Bronchial epithelial cell (primary cell): ENCODE measurements at regions not wholly inside any gene's neighbourhood (a gene's known extent, or its start where the extent isn't known, plus 50 kb on each side); places are given as distances from the start of the nearest gene placed in this dataset.
"Not testable (repeated sequence)": the region's sequence is repeated elsewhere in the genome, so short reads cannot be mapped to it uniquely, and the experiment has no call there.

Source experiments
- DNase-seq: peaks from one replicate; pipeline ENCODE4 v3.0.0-alpha.2; 2010; ENCODE audit warnings: low read depth
- FAIRE-seq: peaks from 2 replicates; lab custom pipeline; 2011; peaks lifted over from hg19 to GRCh38; lab: Jason Lieb, UNC
- H3K27me3 ChIP-seq: 2 replicates; pipeline ENCODE4 v1.5.1; 2011; ENCODE audit warnings: low read length; ENCODE audit not compliant: control insufficient read depth, insufficient read depth
- H3K36me3 ChIP-seq: 2 replicates; pipeline ENCODE4 v1.5.1; 2011; ENCODE audit warnings: low read length; ENCODE audit not compliant: control insufficient read depth, insufficient read depth
- H3K4me3 ChIP-seq: 2 replicates; pipeline ENCODE4 v1.5.1; 2011; ENCODE audit warnings: mild to moderate bottlenecking, low read depth, low read length, control low read depth
- TF ChIP-seq, protein P1 (sequence below): IDR thresholded peaks from 2 replicates; pipeline ENCODE4 v1.5.1; 2011; ENCODE audit warnings: mild to moderate bottlenecking, moderate library complexity, low read length, control low read depth, inconsistent platforms; ENCODE audit not compliant: insufficient read depth, severe bottlenecking

DNA sequence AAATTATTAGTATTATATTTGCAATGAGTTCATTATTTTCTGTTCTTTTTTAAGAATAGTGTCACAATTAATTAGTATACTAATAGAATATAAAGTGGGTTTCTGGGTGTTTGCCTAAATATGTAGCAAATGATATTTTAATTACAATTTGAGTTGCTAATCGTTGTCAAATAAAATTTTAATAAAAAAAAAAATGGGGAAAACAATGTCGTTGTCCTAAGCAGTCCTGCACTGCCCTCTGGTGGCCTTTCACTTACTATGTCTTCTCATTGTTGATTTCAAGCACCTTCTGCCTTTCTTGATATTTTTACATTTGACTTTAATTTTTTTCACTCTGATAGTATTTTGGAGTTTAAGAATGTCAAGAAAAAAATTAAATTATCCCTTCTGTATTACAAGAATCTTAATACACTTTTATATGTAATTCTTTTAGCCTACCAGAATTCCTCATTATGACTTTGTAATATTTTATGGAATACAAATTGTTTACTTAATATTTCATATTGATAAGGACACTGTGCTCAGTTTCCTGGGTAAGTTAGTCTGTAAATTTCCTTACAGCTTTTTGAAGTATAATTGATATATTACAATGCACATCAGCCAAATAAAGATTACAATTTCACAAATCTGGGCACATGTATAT is 104.5 kb upstream of the FMN2 start:
- Histone ChIP-seq H3K36me3 (no peaks in the 10 kb centered on the region), H3K4me3 (no peak overlapping the region), H3K27me3 (no peaks in the 10 kb centered on the region)
- TF ChIP-seq, protein P1, sequence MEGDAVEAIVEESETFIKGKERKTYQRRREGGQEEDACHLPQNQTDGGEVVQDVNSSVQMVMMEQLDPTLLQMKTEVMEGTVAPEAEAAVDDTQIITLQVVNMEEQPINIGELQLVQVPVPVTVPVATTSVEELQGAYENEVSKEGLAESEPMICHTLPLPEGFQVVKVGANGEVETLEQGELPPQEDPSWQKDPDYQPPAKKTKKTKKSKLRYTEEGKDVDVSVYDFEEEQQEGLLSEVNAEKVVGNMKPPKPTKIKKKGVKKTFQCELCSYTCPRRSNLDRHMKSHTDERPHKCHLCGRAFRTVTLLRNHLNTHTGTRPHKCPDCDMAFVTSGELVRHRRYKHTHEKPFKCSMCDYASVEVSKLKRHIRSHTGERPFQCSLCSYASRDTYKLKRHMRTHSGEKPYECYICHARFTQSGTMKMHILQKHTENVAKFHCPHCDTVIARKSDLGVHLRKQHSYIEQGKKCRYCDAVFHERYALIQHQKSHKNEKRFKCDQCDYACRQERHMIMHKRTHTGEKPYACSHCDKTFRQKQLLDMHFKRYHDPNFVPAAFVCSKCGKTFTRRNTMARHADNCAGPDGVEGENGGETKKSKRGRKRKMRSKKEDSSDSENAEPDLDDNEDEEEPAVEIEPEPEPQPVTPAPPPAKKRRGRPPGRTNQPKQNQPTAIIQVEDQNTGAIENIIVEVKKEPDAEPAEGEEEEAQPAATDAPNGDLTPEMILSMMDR = peak; percentile 48
- peak; percentile 26 for DNase-seq
- FAIRE-seq = no peak

DNA sequence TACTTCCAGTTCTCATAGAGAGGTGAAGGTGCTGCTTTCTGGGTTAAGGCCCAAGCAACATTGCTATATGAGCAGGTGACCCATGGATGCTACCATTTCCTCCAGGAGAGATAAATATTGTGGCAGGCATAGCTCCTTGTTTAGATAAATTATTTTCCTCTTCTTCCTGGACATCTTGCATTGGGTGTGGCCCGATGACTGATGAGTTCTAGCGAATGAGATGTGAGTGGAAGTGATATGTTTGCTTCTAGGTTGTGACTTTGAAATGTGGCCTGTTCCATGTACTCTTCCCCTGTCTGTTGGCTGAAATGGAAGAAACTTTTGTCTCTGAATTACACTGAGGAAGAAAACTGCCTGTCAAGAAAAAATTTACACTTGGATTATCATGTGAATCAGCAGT is 101.7 kb upstream of the FMN2 start:
- no peak for FAIRE-seq
- no peak for DNase-seq
- no peaks in the 10 kb centered on the region for H3K36me3 ChIP-seq
- no peak overlapping the region for H3K4me3 ChIP-seq
- TF ChIP-seq, protein P1 = no peak
- H3K27me3 ChIP-seq = no peaks in the 10 kb centered on the region

DNA sequence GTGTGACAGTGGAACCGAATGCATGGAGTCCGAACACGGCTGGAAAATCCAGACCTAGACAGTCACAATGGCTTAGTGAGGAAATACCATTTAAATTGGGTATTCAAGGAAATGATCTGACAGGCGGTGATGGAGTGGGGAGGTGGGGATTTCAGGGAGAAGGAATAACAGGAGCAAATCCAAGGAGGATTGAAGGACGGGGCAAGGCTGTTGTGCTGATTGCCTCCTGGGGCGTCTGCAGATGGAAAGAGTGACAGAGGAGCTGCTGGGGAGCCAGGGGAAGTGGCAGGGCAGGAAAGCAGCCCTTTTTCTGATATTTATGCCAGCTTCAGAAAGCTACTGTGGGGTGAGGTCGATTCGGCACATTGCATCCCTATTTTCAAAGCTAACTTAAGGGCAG is 99.1 kb upstream of the FMN2 start:
- H3K36me3 ChIP-seq, H3K4me3 ChIP-seq, FAIRE-seq, DNase-seq, H3K27me3 ChIP-seq: not testable (repeated sequence)

DNA sequence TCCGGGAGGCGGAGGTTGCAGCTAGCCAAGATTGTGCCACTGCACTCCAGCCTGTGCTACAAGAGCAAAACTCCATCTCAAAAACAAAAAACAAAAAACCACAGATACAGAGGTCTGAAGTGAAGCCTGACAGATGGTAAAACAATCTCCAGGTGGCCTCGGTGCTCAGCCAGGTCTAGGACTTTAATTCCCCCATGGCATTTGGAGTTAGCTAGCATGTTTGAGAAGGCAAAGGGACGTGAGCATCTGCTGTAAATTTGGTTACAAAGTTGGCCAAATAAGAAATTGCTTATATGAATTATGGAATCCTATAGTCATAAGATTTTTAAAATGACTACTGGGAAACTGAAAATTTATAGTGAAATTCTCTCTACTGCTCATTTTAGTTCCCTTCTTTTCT is 98.3 kb upstream of the FMN2 start:
- H3K4me3 ChIP-seq = no peak overlapping the region
- no peaks in the 10 kb centered on the region for H3K36me3 ChIP-seq
- FAIRE-seq (no peak), DNase-seq (no peak)
- no peaks in the 10 kb centered on the region for H3K27me3 ChIP-seq
- TF ChIP-seq, protein P1 = no peak

DNA sequence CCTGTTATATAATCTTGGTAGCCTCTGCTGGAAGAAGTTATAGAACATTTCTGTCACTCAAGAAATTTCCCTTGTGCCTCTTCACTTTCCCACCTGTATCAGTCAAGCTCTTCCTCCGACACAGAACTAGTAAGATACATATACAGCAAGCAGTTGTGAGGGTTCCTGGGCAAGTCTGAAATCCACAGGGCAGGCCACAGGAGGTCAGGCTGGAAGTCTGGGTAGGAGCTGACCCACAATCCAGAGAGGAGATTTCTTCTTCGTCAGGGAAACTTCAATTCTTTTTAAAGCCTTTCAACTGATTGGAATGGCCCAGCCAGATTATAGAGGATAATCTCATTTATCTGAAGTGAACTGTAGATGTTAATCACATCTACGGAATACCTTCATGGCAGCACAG is 96.4 kb upstream of the FMN2 start:
- DNase-seq (no peak), FAIRE-seq (no peak)
- Histone ChIP-seq H3K36me3 (no peaks in the 10 kb centered on the region), H3K4me3 (no peak overlapping the region), H3K27me3 (no peaks in the 10 kb centered on the region)
- TF ChIP-seq, protein P1 = no peak

DNA sequence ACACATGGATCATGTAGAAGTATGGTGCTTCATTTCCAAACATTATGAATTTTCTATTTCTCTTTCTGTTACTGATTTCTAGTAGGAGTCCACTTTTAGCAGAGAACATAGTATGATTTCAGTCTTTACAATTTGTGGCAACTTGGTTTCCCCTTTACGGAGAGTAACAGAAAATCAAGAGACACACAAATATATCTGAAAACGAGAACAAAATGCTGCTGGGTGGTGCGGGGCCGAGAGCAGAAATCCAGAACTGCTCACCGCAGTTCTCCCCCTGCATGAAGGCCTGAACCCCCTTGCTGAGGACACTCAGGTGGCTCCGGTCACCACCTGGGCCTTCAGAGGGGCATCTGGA is 94.5 kb upstream of the FMN2 start:
- Histone ChIP-seq H3K36me3 (no peaks in the 10 kb centered on the region), H3K27me3 (no peaks in the 10 kb centered on the region), H3K4me3 (no peak overlapping the region)
- DNase-seq (no peak), FAIRE-seq (no peak)
- TF ChIP-seq, protein P1 = no peak
